ENCODE measurements at regions not wholly inside any gene's neighbourhood (a gene's known extent, or its start where the extent isn't known, plus 50 kb on each side); places are given as distances from the start of the nearest gene placed in this dataset.

- no peaks in the 10 kb centered on the region for H3K9me3 ChIP-seq (ENCODE audit: control insufficient read depth, insufficient read depth, low read length)
- no peaks in the 10 kb centered on the region for H3K4me1 ChIP-seq (ENCODE audit: control insufficient read depth, insufficient read depth, low read length)
- H3K36me3 ChIP-seq (ENCODE audit: control insufficient read depth, insufficient read depth, low read length): no peaks in the 10 kb centered on the region
- H3K9ac ChIP-seq (ENCODE audit: low read depth, low read length): no peak overlapping the region
- no peak overlapping the region for H3K4me3 ChIP-seq (ENCODE audit: low read depth, low read length)
- no peaks in the 10 kb centered on the region for H3K27me3 ChIP-seq (ENCODE audit: control insufficient read depth, insufficient read depth, low read length)
These were observed 87.8 kb upstream of the C1QTNF9B start for GRCh38 chr13:23985060-23985459.

DNA sequence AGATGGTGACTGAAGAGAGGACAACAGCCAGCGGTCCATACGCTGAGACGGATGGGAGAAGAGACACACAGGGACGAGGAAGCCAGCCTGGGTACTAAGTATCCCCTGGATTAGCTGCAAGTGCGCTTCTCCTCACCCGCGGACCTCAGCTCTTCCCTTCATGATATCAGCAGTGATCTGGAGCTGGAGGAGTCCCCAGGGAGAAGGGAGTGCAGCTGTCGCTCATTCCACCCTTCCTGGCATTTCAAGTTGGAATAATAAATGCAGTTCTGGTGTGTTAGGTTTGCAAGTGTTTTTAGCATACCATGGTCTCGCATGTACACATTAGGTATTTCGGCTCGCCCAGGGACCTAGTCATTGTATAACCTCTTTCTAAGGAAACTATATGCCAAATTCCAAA, 88.5 kb upstream of the C1QTNF9B start:
- Histone ChIP-seq H3K4me3 (ENCODE audit: low read depth, low read length) (no peak overlapping the region), H3K27me3 (ENCODE audit: control insufficient read depth, insufficient read depth, low read length) (no peaks in the 10 kb centered on the region), H3K4me1 (ENCODE audit: control insufficient read depth, insufficient read depth, low read length) (no peaks in the 10 kb centered on the region), H3K9me3 (ENCODE audit: control insufficient read depth, insufficient read depth, low read length) (no peaks in the 10 kb centered on the region), H3K9ac (ENCODE audit: low read depth, low read length) (no peak overlapping the region), H3K36me3 (ENCODE audit: control insufficient read depth, insufficient read depth, low read length) (no peaks in the 10 kb centered on the region)

DNA sequence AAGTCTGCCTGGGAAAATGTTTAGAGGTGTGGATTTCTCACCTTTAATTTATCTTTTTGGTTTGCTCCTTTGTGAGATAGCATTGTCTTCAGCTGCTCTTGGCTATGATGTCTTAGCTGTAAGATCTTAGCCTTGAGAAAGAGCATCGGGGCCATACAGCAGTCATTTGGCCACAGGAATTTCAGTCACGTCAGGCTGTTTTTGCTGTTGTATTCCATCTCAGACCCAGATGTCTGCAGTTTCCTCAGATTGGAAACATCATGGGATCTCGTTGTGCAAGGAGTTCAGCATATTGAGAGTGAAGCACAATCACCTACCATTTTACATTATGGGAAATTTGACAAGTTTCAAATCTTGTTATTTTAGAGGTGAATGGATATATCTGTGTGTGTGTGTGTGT, 89.3 kb upstream of the C1QTNF9B start:
- Histone ChIP-seq H3K4me3 (ENCODE audit: low read depth, low read length) (no peak overlapping the region), H3K4me1 (ENCODE audit: control insufficient read depth, insufficient read depth, low read length) (no peaks in the 10 kb centered on the region), H3K27me3 (ENCODE audit: control insufficient read depth, insufficient read depth, low read length) (no peaks in the 10 kb centered on the region), H3K9ac (ENCODE audit: low read depth, low read length) (no peak overlapping the region), H3K36me3 (ENCODE audit: control insufficient read depth, insufficient read depth, low read length) (no peaks in the 10 kb centered on the region), H3K9me3 (ENCODE audit: control insufficient read depth, insufficient read depth, low read length) (no peaks in the 10 kb centered on the region)

DNA sequence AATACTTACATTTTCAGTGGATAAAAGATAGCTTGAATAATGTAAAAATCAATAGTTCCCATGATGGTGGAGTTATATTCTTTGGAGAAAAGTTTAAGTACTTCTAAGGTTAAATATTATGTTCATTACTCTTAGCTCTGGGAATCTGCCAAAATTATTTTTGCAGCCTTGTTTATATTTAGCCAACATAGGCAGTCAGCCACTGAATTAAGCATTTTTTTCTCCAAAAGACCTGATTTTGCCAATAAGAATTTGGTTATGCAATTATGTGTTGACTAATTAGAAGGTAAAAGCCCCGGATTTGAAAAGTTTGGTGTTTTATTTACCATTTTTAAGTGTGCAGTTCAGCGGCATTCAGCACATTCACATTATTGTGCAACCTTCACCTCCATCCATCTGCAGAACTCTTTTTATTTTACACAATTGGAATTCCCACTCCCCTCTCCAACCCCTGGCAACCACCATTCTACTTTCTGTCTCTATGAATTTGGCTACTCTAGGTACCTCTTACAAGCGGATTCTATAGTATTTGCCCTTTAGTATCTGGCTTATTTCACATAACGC, 90.1 kb upstream of the C1QTNF9B start:
- Histone ChIP-seq H3K4me3 (ENCODE audit: low read depth, low read length) (no peak overlapping the region), H3K27me3 (ENCODE audit: control insufficient read depth, insufficient read depth, low read length) (no peaks in the 10 kb centered on the region), H3K36me3 (ENCODE audit: control insufficient read depth, insufficient read depth, low read length) (no peaks in the 10 kb centered on the region), H3K4me1 (ENCODE audit: control insufficient read depth, insufficient read depth, low read length) (no peaks in the 10 kb centered on the region), H3K9me3 (ENCODE audit: control insufficient read depth, insufficient read depth, low read length) (no peaks in the 10 kb centered on the region), H3K9ac (ENCODE audit: low read depth, low read length) (no peak overlapping the region)

DNA sequence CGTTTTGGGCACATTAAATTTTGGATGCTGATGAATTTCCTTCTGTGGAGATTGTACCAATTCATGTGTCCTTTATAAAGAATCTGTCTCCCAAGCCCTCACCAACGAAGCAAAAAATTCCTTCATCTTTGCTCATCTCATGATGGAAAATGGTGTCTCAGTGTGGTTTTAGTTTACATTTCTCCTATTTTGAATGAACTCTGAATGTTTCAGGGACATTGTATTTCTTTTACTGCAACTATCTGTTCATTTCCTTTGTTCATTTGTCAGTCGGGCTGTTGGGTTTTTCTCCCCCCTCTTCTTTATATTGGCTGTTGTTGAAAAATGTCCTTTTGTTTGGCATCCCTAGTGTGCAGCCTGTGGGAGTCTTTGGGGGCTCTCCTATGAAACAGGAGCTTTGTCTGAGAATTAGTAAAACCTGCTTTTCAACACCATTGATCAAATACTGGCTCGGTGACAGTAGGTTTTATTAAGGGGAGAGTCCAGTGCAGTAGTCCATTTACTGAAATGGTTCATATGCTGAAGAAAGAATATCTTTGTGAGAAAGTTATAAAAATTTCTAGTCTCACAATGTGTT, 91.3 kb upstream of the C1QTNF9B start:
- no peaks in the 10 kb centered on the region for H3K9me3 ChIP-seq (ENCODE audit: control insufficient read depth, insufficient read depth, low read length)
- H3K36me3 ChIP-seq (ENCODE audit: control insufficient read depth, insufficient read depth, low read length): no peaks in the 10 kb centered on the region
- H3K4me1 ChIP-seq (ENCODE audit: control insufficient read depth, insufficient read depth, low read length): no peaks in the 10 kb centered on the region
- H3K9ac ChIP-seq (ENCODE audit: low read depth, low read length): no peak overlapping the region
- H3K27me3 ChIP-seq (ENCODE audit: control insufficient read depth, insufficient read depth, low read length): no peaks in the 10 kb centered on the region
- H3K4me3 ChIP-seq (ENCODE audit: low read depth, low read length): no peak overlapping the region

DNA sequence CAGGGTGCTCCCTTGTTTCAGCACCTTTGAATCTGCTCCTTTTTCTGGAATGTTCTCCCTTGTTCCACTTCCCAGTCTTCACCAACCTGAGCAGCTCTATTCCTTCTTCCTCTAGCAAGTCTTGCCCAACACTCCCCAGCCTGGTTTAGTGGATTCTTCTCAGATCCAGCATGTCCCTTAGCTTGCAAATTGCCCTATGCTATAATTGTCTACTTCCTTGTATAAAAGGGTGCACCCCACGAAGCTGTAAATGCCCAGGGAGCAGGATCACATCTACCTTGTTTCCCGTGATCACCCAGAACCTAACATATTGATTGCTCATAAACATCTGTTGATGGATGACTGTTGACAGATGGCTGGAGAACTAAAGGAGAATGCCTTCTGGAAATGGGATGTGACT, 93.2 kb upstream of the C1QTNF9B start:
- H3K4me1 ChIP-seq (ENCODE audit: control insufficient read depth, insufficient read depth, low read length): no peaks in the 10 kb centered on the region

DNA sequence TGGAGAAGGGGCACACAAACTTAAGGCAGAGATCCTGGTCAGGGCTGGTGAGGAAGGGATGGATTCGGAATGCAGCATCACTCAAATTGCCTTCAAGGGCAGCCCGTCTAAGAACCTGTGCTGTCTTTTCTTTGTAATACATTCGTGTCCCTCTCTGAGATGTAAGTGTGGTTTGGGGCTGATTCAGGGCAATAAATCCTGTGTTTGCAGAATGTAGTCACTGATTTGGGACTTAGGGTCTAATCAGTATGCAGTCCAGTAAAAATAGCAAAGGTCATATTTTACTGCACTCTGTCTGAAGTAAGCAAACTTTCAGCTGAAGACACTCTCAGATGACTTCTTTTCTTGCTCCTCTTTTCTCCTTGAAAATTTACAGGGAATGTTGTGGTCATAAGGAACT, 93.8 kb upstream of the C1QTNF9B start:
- Histone ChIP-seq H3K4me3 (ENCODE audit: low read depth, low read length) (no peak overlapping the region), H3K36me3 (ENCODE audit: control insufficient read depth, insufficient read depth, low read length) (no peaks in the 10 kb centered on the region), H3K27me3 (ENCODE audit: control insufficient read depth, insufficient read depth, low read length) (no peaks in the 10 kb centered on the region), H3K4me1 (ENCODE audit: control insufficient read depth, insufficient read depth, low read length) (no peaks in the 10 kb centered on the region), H3K9ac (ENCODE audit: low read depth, low read length) (no peak overlapping the region), H3K9me3 (ENCODE audit: control insufficient read depth, insufficient read depth, low read length) (no peaks in the 10 kb centered on the region)

More for the DNA sequence above, 93.2 kb upstream of the C1QTNF9B start:
- Histone ChIP-seq H3K4me3 (ENCODE audit: low read depth, low read length) (no peak overlapping the region), H3K9me3 (ENCODE audit: control insufficient read depth, insufficient read depth, low read length) (no peaks in the 10 kb centered on the region), H3K9ac (ENCODE audit: low read depth, low read length) (no peak overlapping the region), H3K27me3 (ENCODE audit: control insufficient read depth, insufficient read depth, low read length) (no peaks in the 10 kb centered on the region), H3K36me3 (ENCODE audit: control insufficient read depth, insufficient read depth, low read length) (no peaks in the 10 kb centered on the region)

- no peak overlapping the region for H3K9ac ChIP-seq (ENCODE audit: low read depth, low read length)
- H3K27me3 ChIP-seq (ENCODE audit: control insufficient read depth, insufficient read depth, low read length): no peaks in the 10 kb centered on the region
- no peaks in the 10 kb centered on the region for H3K4me1 ChIP-seq (ENCODE audit: control insufficient read depth, insufficient read depth, low read length)
- no peak overlapping the region for H3K4me3 ChIP-seq (ENCODE audit: low read depth, low read length)
- H3K9me3 ChIP-seq (ENCODE audit: control insufficient read depth, insufficient read depth, low read length): no peaks in the 10 kb centered on the region
- H3K36me3 ChIP-seq (ENCODE audit: control insufficient read depth, insufficient read depth, low read length): no peaks in the 10 kb centered on the region
These were observed 95.7 kb upstream of the C1QTNF9B start for GRCh38 chr13:23992781-23993679.

GRCh38 chr13:23993680-23993985, 96.3 kb upstream of the C1QTNF9B start:
- Histone ChIP-seq H3K36me3 (ENCODE audit: control insufficient read depth, insufficient read depth, low read length) (no peaks in the 10 kb centered on the region), H3K4me1 (ENCODE audit: control insufficient read depth, insufficient read depth, low read length) (no peaks in the 10 kb centered on the region), H3K4me3 (ENCODE audit: low read depth, low read length) (no peak overlapping the region), H3K27me3 (ENCODE audit: control insufficient read depth, insufficient read depth, low read length) (no peaks in the 10 kb centered on the region), H3K9me3 (ENCODE audit: control insufficient read depth, insufficient read depth, low read length) (no peaks in the 10 kb centered on the region), H3K9ac (ENCODE audit: low read depth, low read length) (no peak overlapping the region)

DNA sequence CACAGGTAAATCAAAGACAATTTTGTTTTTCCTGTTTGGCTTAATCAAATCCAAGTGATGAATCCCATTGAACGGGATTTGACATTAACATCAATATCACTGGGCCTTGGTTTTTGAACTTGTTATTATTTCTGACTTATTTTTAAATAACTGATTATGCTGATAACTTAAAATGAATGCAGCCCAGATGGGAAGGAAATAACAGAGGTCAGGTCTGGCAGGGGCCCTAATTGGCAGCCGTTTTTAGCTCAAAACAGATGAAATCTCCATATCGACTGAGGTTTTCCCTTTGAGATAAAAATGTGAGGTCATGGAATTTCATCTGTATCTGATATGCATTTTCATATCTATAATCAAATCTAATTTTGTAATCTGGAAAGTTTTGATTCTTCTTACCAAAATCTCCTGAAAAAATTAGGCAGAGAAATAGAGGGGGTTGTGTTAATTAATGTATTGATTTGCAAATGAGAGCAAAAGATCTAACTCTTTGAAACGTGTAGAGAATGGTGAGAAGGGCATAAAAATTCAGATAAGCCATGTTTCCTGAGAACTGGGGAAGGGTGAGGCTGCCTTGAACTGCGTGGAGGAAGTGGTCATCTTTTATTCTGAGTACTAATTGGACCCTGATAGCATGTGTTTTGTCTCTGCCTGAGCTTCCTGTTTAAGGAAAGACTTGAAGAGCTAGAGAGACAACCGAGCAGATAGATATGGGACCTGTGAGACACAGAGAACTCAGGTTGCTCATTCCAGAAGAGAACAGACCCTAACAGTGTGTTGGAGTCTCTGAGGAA, 98.2 kb upstream of the C1QTNF9B start:
- H3K36me3 ChIP-seq (ENCODE audit: control insufficient read depth, insufficient read depth, low read length): no peaks in the 10 kb centered on the region

DNA sequence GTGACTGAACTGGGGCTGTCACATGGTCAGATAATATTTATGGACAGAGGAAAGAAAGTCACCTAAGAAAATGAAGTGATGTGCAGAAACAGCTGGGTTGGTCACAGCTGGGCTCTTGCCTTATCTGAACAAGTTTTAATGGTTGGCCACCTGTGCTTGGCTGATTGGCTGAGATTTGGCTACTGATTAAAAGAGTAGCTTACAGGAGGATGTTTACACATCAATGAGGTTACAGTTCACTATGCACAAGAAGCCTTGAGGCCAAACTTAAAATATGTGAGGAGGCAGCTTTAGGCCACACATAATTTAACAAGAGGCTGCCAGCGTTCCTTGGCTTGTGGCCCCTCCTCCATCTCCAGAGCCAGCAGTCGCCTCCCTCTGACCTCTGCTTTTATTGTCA, 99.2 kb upstream of the C1QTNF9B start:
- no peak overlapping the region for H3K9ac ChIP-seq (ENCODE audit: low read depth, low read length)
- no peaks in the 10 kb centered on the region for H3K9me3 ChIP-seq (ENCODE audit: control insufficient read depth, insufficient read depth, low read length)
- no peaks in the 10 kb centered on the region for H3K27me3 ChIP-seq (ENCODE audit: control insufficient read depth, insufficient read depth, low read length)
- H3K4me3 ChIP-seq (ENCODE audit: low read depth, low read length): no peak overlapping the region
- H3K36me3 ChIP-seq (ENCODE audit: control insufficient read depth, insufficient read depth, low read length): no peaks in the 10 kb centered on the region
- no peaks in the 10 kb centered on the region for H3K4me1 ChIP-seq (ENCODE audit: control insufficient read depth, insufficient read depth, low read length)

More for the DNA sequence above, 98.2 kb upstream of the C1QTNF9B start:
- no peaks in the 10 kb centered on the region for H3K4me1 ChIP-seq (ENCODE audit: control insufficient read depth, insufficient read depth, low read length)
- no peaks in the 10 kb centered on the region for H3K27me3 ChIP-seq (ENCODE audit: control insufficient read depth, insufficient read depth, low read length)
- no peak overlapping the region for H3K9ac ChIP-seq (ENCODE audit: low read depth, low read length)
- no peaks in the 10 kb centered on the region for H3K9me3 ChIP-seq (ENCODE audit: control insufficient read depth, insufficient read depth, low read length)
- no peak overlapping the region for H3K4me3 ChIP-seq (ENCODE audit: low read depth, low read length)
